ENCODE measurements at regions not wholly inside any gene's neighbourhood (a gene's known extent, or its start where the extent isn't known, plus 50 kb on each side); places are given as distances from the start of the nearest gene placed in this dataset.

GRCh38 chr12:30415777-30416176, 279.9 kb downstream of the IPO8 start:
- TF ChIP-seq CTCF (IDR thresholded peaks at IDR 0.05) = no peak
- TF ChIP-seq POLR2A (IDR thresholded peaks at IDR 0.05) = no peak
- TF ChIP-seq EP300 (IDR thresholded peaks at IDR 0.05) = no peak
- TF ChIP-seq POLR2AphosphoS5 (IDR thresholded peaks at IDR 0.05) = no peak

Data from gastroesophageal sphincter (tissue), 3 donors.